PC-9 (cell line): ENCODE measurements at regions not wholly inside any gene's neighbourhood (a gene's known extent, or its start where the extent isn't known, plus 50 kb on each side); places are given as distances from the start of the nearest gene placed in this dataset.

Experiments used
- BruUV-seq: library from RNA; stranded (reverse); fragments of 400-500 nt; replicated peaks from 2 replicates; lab custom pipeline; 2021; lab: Mats Ljungman, UMichigan
- CTCF ChIA-PET: fragments of 300-600 bp; sonication (Branson Sonifier 250); formaldehyde crosslinking; loops from one replicate; lab custom pipeline; 2022; ENCODE audit warnings: antibody characterized with exemption; lab: Charles Lee
- POLR2A ChIA-PET: fragments of 300-600 bp; sonication (Branson Sonifier 250); formaldehyde crosslinking; loops from one replicate; lab custom pipeline; 2022; ENCODE audit warnings: antibody characterized with exemption; ENCODE audit not compliant: unreplicated experiment; lab: Charles Lee
- DNase-seq, 2 experiments: peaks; one replicate each; pipeline versions ENCODE4 v3.0.0 to v3.0.0-alpha.2; 2015 to 2022; ENCODE audit warnings: mixed read lengths in 1 of 2
- H2AFZ ChIP-seq: fragments of 200-600 bp; sonication (generic); 2 replicates; pipeline ENCODE4 v1.8.1; 2017; ENCODE audit warnings: antibody characterized with exemption
- H3F3A ChIP-seq: fragments of 200-600 bp; sonication (generic); 2 replicates; pipeline ENCODE4 v1.8.1; 2017; ENCODE audit warnings: antibody characterized with exemption, mild to moderate bottlenecking, low read depth; ENCODE audit not compliant: insufficient read depth
- H3K27ac ChIP-seq: fragments of 200-600 bp; sonication (generic); 2 replicates; pipeline ENCODE4 v1.6.1; 2016; ENCODE audit warnings: mixed run types
- H3K27me3 ChIP-seq: fragments of 200-600 bp; sonication (generic); 2 replicates; pipeline ENCODE4 v1.6.1; 2016; ENCODE audit warnings: low read depth, mixed run types; ENCODE audit not compliant: insufficient read depth
- H3K36me3 ChIP-seq: fragments of 200-600 bp; sonication (generic); 2 replicates; pipeline ENCODE4 v1.6.1; 2016; ENCODE audit warnings: low read depth, mixed run types
- H3K4me1 ChIP-seq: fragments of 200-600 bp; sonication (generic); replicated peaks from 2 replicates; pipeline ENCODE4 v1.6.1; 2016; ENCODE audit warnings: mixed run types; ENCODE audit not compliant: insufficient read depth
- H3K4me2 ChIP-seq: fragments of 200-600 bp; sonication (generic); 2 replicates; pipeline ENCODE4 v1.6.1; 2017; ENCODE audit warnings: mixed run types
- H3K4me3 ChIP-seq: fragments of 200-600 bp; sonication (generic); 2 replicates; pipeline ENCODE4 v1.6.1; 2016; ENCODE audit warnings: mixed run types
- H3K79me2 ChIP-seq: fragments of 200-600 bp; sonication (generic); 2 replicates; pipeline ENCODE4 v1.6.1; 2017; ENCODE audit warnings: low read depth, mixed run types
- H3K9me2 ChIP-seq: fragments of 200-600 bp; sonication (generic); 2 replicates; pipeline ENCODE4 v1.8.1; 2017; ENCODE audit warnings: mild to moderate bottlenecking; ENCODE audit not compliant: insufficient read depth
- H3K9me3 ChIP-seq: fragments of 200-600 bp; sonication (generic); 2 replicates; pipeline ENCODE4 v1.8.1; 2016; ENCODE audit warnings: low read depth; ENCODE audit not compliant: insufficient read depth
- H4K20me1 ChIP-seq: fragments of 200-600 bp; sonication (generic); 2 replicates; pipeline ENCODE4 v1.8.1; 2017; ENCODE audit not compliant: insufficient read depth
- CTCF ChIP-seq: fragments of 200-600 bp; sonication (generic); conservative IDR thresholded peaks from 2 replicates; pipeline ENCODE4 v1.6.1; 2017; ENCODE audit warnings: mixed run types, antibody characterized with exemption, mild to moderate bottlenecking, moderate library complexity
- EZH2 ChIP-seq: fragments of 200-600 bp; sonication (generic); IDR thresholded peaks from 2 replicates; pipeline ENCODE4 v1.8.0; 2017; ENCODE audit warnings: antibody characterized with exemption, low read depth
- intact Hi-C: fragments of 100-400 bp; cut with micrococcal nuclease; formaldehyde crosslinking; loops from one replicate; pipeline ENCODE4 v1.10.0; 2022; ENCODE audit not compliant: unreplicated experiment

GRCh38 chr4:148813289-148813688, 371.1 kb upstream of the NR3C2 start:
- H3K79me2 ChIP-seq = no peaks in the 10 kb centered on the region
- H3K36me3 ChIP-seq = no peaks in the 10 kb centered on the region
- no peak overlapping the region for H3K4me3 ChIP-seq
- TF ChIP-seq CTCF (no peak), EZH2 (no peak)
- no peak overlapping the region for H3K4me2 ChIP-seq
- ChIA-PET POLR2A (no interaction called here), CTCF (no interaction called here)
- no peak for DNase-seq
- no peaks in the 10 kb centered on the region for H4K20me1 ChIP-seq
- intact Hi-C loops = no loop called here
- BruUV-seq = no TSS peak
- no peaks in the 10 kb centered on the region for H3K4me1 ChIP-seq
- H3F3A ChIP-seq = no peaks in the 10 kb centered on the region
- no peaks in the 10 kb centered on the region for H3K9me3 ChIP-seq
- H2AFZ ChIP-seq = no peak overlapping the region
- no peaks in the 10 kb centered on the region for H3K9me2 ChIP-seq
- no peaks in the 10 kb centered on the region for H3K27me3 ChIP-seq
- H3K27ac ChIP-seq = no peak overlapping the region

- no peaks in the 10 kb centered on the region for H3K27me3 ChIP-seq
- H3K36me3 ChIP-seq = no peaks in the 10 kb centered on the region
- no peak overlapping the region for H3K27ac ChIP-seq
- intact Hi-C loops = no loop called here
- H3K4me2 ChIP-seq = no peak overlapping the region
- H3K9me2 ChIP-seq = no peaks in the 10 kb centered on the region
- H3K4me3 ChIP-seq = no peak overlapping the region
- no peak for DNase-seq
- H4K20me1 ChIP-seq = no peaks in the 10 kb centered on the region
- BruUV-seq = no TSS peak
- H3K9me3 ChIP-seq = no peaks in the 10 kb centered on the region
- POLR2A ChIA-PET = no interaction called here
- H2AFZ ChIP-seq = no peak overlapping the region
- CTCF ChIA-PET = no interaction called here
- no peak for TF ChIP-seq EZH2
- no peak for TF ChIP-seq CTCF
- H3F3A ChIP-seq = no peaks in the 10 kb centered on the region
- H3K79me2 ChIP-seq = no peaks in the 10 kb centered on the region
- H3K4me1 ChIP-seq = no peaks in the 10 kb centered on the region
These were observed 369.9 kb upstream of the NR3C2 start for GRCh38 chr4:148812101-148812500.

- BruUV-seq = no TSS peak
- CTCF ChIA-PET = no interaction called here
- no peaks in the 10 kb centered on the region for H3F3A ChIP-seq
- no peak overlapping the region for H3K27ac ChIP-seq
- H3K9me3 ChIP-seq = no peaks in the 10 kb centered on the region
- no peaks in the 10 kb centered on the region for H3K4me1 ChIP-seq
- no peak overlapping the region for H3K4me2 ChIP-seq
- H3K27me3 ChIP-seq = no peaks in the 10 kb centered on the region
- no peaks in the 10 kb centered on the region for H3K36me3 ChIP-seq
- no peak for DNase-seq
- no peaks in the 10 kb centered on the region for H3K9me2 ChIP-seq
- POLR2A ChIA-PET = no interaction called here
- no peak overlapping the region for H2AFZ ChIP-seq
- H4K20me1 ChIP-seq = no peaks in the 10 kb centered on the region
- H3K79me2 ChIP-seq = no peaks in the 10 kb centered on the region
- no peak overlapping the region for H3K4me3 ChIP-seq
- intact Hi-C loops = no loop called here
- TF ChIP-seq CTCF (no peak), EZH2 (no peak)
These were observed 368.2 kb upstream of the NR3C2 start for GRCh38 chr4:148810461-148810860.
